Vagina (tissue), 2 donors: ENCODE measurements at regions not wholly inside any gene's neighbourhood (a gene's known extent, or its start where the extent isn't known, plus 50 kb on each side); places are given as distances from the start of the nearest gene placed in this dataset.

Experiments used
- CTCF ChIP-seq, 3 experiments: fragments of 450-650 bp in 2 of 3; fragments of 200-600 bp in 1 of 3; sonication (generic) in 1 of 3; IDR thresholded peaks; one replicate each; pipeline ENCODE4 v1.5.1; 2017 to 2019; ENCODE audit warnings: antibody characterized with exemption in 3 of 3, mild to moderate bottlenecking in 2 of 3, moderate library complexity in 2 of 3
- POLR2A ChIP-seq, 2 donors: fragments of 450-650 bp; IDR thresholded peaks; one replicate each; pipeline ENCODE4 v1.6.1; 2017; ENCODE audit warnings: antibody characterized with exemption in 2 of 2, mild to moderate bottlenecking in 2 of 2, moderate library complexity in 2 of 2
- POLR2AphosphoS5 ChIP-seq, 2 donors: sonication (generic); formaldehyde crosslinking; IDR thresholded peaks; one replicate each; pipeline ENCODE4 v1.9.0; 2017; ENCODE audit warnings: antibody characterized with exemption in 2 of 2, mild to moderate bottlenecking in 2 of 2, low read depth in 1 of 2; ENCODE audit not compliant: insufficient read depth in 1 of 2

GRCh38 chr15:84112025-84112424 lies 123.5 kb upstream of the GOLGA6L4 start:
- TF ChIP-seq POLR2AphosphoS5 (IDR thresholded peaks at IDR 0.05; ENCODE audit: insufficient read depth in 1 of 2, low read depth in 1 of 2) (no peak), CTCF (IDR thresholded peaks at IDR 0.05) (no peak), POLR2A (IDR thresholded peaks at IDR 0.05) (no peak)
